ENCODE measurements at regions not wholly inside any gene's neighbourhood (a gene's known extent, or its start where the extent isn't known, plus 50 kb on each side); places are given as distances from the start of the nearest gene placed in this dataset.

DNA sequence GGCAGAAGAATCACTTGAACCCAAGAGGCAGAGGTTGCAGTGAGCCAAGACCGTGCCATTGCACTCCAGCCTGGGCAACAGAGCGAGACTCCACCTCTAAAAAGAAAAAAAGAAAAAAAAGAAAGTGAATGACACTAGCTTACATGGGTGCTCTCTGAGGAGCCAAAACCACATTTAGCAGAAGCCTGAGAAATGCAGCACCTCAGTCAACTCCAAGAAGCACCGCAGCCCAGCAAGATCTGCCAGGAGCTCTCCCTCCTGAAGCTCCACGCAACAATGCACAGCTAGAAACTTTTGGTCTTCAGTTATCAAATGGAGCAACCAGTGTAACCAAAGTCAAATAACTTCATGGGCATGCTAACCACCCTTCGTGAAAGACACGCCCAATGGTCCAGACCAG lies 229.1 kb downstream of the SETD4 start:
- H3K9me2 ChIP-seq (replicated peaks; ENCODE audit: low read depth, low read length) = no peaks in the 10 kb centered on the region
- H3K9me3 ChIP-seq (ENCODE audit: insufficient read depth, low read depth, low read length) = no peaks in the 10 kb centered on the region
- no peak overlapping the region for H3K4me3 ChIP-seq (ENCODE audit: low read length, poor library complexity, severe bottlenecking)
- no peak overlapping the region for H2AFZ ChIP-seq (ENCODE audit: low read length)
- H3K36me3 ChIP-seq (ENCODE audit: insufficient read depth, low read length) = no peaks in the 10 kb centered on the region
- H4K20me1 ChIP-seq (ENCODE audit: insufficient read depth, low read length, poor library complexity, severe bottlenecking) = no peaks in the 10 kb centered on the region
- no peaks in the 10 kb centered on the region for H3K4me1 ChIP-seq (ENCODE audit: insufficient read depth, low read length, poor library complexity, severe bottlenecking)
- H3K79me2 ChIP-seq (ENCODE audit: insufficient read depth, low read length) = no peaks in the 10 kb centered on the region
- H3K9ac ChIP-seq (ENCODE audit: low read depth, low read length, poor library complexity, severe bottlenecking) = no peak overlapping the region
- H3K27me3 ChIP-seq (ENCODE audit: insufficient read depth, low read length, poor library complexity, severe bottlenecking) = no peaks in the 10 kb centered on the region
- no peak overlapping the region for H3K4me2 ChIP-seq (ENCODE audit: low read depth, low read length, poor library complexity, severe bottlenecking)
- TF ChIP-seq, protein P1, sequence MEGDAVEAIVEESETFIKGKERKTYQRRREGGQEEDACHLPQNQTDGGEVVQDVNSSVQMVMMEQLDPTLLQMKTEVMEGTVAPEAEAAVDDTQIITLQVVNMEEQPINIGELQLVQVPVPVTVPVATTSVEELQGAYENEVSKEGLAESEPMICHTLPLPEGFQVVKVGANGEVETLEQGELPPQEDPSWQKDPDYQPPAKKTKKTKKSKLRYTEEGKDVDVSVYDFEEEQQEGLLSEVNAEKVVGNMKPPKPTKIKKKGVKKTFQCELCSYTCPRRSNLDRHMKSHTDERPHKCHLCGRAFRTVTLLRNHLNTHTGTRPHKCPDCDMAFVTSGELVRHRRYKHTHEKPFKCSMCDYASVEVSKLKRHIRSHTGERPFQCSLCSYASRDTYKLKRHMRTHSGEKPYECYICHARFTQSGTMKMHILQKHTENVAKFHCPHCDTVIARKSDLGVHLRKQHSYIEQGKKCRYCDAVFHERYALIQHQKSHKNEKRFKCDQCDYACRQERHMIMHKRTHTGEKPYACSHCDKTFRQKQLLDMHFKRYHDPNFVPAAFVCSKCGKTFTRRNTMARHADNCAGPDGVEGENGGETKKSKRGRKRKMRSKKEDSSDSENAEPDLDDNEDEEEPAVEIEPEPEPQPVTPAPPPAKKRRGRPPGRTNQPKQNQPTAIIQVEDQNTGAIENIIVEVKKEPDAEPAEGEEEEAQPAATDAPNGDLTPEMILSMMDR (conservative IDR thresholded peaks at IDR 0.05; ENCODE audit: low read length) = no peak
- TF ChIP-seq EZH2phosphoT487 (IDR thresholded peaks at IDR 0.05; ENCODE audit: borderline replicate concordance) = no peak
- H3F3A ChIP-seq (ENCODE audit: low read depth) = no peaks in the 10 kb centered on the region

DNA sequence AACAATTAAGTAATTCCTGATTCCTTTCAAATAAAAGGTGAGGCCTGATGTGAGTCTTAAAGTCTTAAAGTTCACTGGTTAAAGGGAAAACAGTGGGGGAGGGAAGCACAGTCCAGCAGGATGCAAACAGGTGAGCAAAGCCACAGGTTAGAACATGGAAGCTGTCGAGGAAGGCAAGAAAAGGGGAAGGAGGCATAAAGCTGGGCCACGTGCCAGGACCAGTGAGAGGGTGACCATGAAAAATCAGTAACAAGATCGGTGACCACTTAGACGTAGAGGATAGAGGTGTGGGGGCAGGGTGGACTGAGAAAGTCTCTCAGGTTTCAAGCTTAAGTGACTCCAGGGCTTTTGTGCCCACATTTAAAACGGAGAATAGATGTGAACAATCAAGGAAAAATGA lies 231.3 kb downstream of the SETD4 start:
- Histone ChIP-seq H3K27me3 (ENCODE audit: insufficient read depth, low read length, poor library complexity, severe bottlenecking) (no peaks in the 10 kb centered on the region), H4K20me1 (ENCODE audit: insufficient read depth, low read length, poor library complexity, severe bottlenecking) (no peaks in the 10 kb centered on the region), H3K4me1 (ENCODE audit: insufficient read depth, low read length, poor library complexity, severe bottlenecking) (no peaks in the 10 kb centered on the region), H3K9ac (ENCODE audit: low read depth, low read length, poor library complexity, severe bottlenecking) (no peak overlapping the region), H2AFZ (ENCODE audit: low read length) (no peak overlapping the region), H3K4me2 (ENCODE audit: low read depth, low read length, poor library complexity, severe bottlenecking) (no peak overlapping the region), H3K36me3 (ENCODE audit: insufficient read depth, low read length) (no peaks in the 10 kb centered on the region), H3F3A (ENCODE audit: low read depth) (no peaks in the 10 kb centered on the region), H3K9me2 (replicated peaks; ENCODE audit: low read depth, low read length) (no peaks in the 10 kb centered on the region), H3K4me3 (ENCODE audit: low read length, poor library complexity, severe bottlenecking) (no peak overlapping the region), H3K9me3 (ENCODE audit: insufficient read depth, low read depth, low read length) (no peaks in the 10 kb centered on the region), H3K79me2 (ENCODE audit: insufficient read depth, low read length) (no peaks in the 10 kb centered on the region)
- no peak for TF ChIP-seq EZH2phosphoT487 (IDR thresholded peaks at IDR 0.05; ENCODE audit: borderline replicate concordance)
- TF ChIP-seq, protein P1 (conservative IDR thresholded peaks at IDR 0.05; ENCODE audit: low read length) = no peak

DNA sequence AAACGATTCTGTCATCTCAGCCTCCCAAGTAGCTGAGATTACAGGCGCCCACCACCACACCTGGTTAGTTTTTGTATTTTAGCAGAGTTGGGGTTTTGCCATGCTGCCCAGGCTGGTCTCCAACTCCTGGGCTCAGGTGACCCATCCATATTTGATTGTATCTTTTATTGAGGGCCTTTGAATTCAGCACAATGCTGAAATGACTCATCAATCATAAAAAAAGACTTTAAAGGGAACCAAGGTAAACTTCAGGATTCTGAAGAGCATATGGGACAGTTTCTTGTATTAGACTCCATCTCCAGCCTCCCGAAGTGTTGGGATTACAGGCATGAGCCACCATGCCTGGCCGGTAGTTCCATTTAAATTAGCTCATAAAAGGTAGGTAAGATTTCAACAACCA lies 232.2 kb downstream of the SETD4 start:
- TF ChIP-seq, protein P1 (conservative IDR thresholded peaks at IDR 0.05; ENCODE audit: low read length) = no peak
- no peak for TF ChIP-seq EZH2phosphoT487 (IDR thresholded peaks at IDR 0.05; ENCODE audit: borderline replicate concordance)
- no peaks in the 10 kb centered on the region for H3K9me3 ChIP-seq (ENCODE audit: insufficient read depth, low read depth, low read length)
- H3K36me3 ChIP-seq (ENCODE audit: insufficient read depth, low read length) = no peaks in the 10 kb centered on the region
- H3K4me1 ChIP-seq (ENCODE audit: insufficient read depth, low read length, poor library complexity, severe bottlenecking) = no peaks in the 10 kb centered on the region
- H2AFZ ChIP-seq (ENCODE audit: low read length) = no peak overlapping the region
- no peaks in the 10 kb centered on the region for H3K79me2 ChIP-seq (ENCODE audit: insufficient read depth, low read length)
- H3K9ac ChIP-seq (ENCODE audit: low read depth, low read length, poor library complexity, severe bottlenecking) = no peak overlapping the region
- H3F3A ChIP-seq (ENCODE audit: low read depth) = no peaks in the 10 kb centered on the region
- no peak overlapping the region for H3K4me2 ChIP-seq (ENCODE audit: low read depth, low read length, poor library complexity, severe bottlenecking)
- no peak overlapping the region for H3K4me3 ChIP-seq (ENCODE audit: low read length, poor library complexity, severe bottlenecking)
- no peaks in the 10 kb centered on the region for H4K20me1 ChIP-seq (ENCODE audit: insufficient read depth, low read length, poor library complexity, severe bottlenecking)
- no peaks in the 10 kb centered on the region for H3K27me3 ChIP-seq (ENCODE audit: insufficient read depth, low read length, poor library complexity, severe bottlenecking)
- H3K9me2 ChIP-seq (replicated peaks; ENCODE audit: low read depth, low read length) = no peaks in the 10 kb centered on the region
